ENCODE measurements at regions not wholly inside any gene's neighbourhood (a gene's known extent, or its start where the extent isn't known, plus 50 kb on each side); places are given as distances from the start of the nearest gene placed in this dataset.

DNA sequence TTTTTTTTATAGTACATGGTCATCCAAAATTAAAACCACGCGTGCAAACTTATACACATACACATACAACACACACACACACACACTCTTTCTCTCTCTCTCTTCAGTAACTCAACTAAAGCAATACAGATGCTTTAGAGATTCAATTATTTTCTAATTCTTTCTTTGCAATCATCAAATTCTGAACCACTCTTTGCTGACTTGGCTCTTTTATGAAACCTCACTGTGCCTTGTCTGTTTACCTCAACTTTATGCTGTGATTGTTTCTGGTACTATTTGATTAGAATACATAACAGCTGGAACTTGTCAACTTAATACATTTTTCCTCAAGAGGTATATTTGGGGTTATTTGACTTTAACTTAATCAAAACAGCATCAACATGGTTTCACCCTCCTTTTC lies 1309.7 kb downstream of the ROBO2 start:
- TF ChIP-seq, protein P1, sequence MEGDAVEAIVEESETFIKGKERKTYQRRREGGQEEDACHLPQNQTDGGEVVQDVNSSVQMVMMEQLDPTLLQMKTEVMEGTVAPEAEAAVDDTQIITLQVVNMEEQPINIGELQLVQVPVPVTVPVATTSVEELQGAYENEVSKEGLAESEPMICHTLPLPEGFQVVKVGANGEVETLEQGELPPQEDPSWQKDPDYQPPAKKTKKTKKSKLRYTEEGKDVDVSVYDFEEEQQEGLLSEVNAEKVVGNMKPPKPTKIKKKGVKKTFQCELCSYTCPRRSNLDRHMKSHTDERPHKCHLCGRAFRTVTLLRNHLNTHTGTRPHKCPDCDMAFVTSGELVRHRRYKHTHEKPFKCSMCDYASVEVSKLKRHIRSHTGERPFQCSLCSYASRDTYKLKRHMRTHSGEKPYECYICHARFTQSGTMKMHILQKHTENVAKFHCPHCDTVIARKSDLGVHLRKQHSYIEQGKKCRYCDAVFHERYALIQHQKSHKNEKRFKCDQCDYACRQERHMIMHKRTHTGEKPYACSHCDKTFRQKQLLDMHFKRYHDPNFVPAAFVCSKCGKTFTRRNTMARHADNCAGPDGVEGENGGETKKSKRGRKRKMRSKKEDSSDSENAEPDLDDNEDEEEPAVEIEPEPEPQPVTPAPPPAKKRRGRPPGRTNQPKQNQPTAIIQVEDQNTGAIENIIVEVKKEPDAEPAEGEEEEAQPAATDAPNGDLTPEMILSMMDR (IDR thresholded peaks at IDR 0.05; ENCODE audit: low read depth, low read length, missing control alignments): no peak
- no peak overlapping the region for H3K4me3 ChIP-seq (ENCODE audit: low read depth, low read length)
- DNase-seq (ENCODE audit: low read depth): no peak

DNA sequence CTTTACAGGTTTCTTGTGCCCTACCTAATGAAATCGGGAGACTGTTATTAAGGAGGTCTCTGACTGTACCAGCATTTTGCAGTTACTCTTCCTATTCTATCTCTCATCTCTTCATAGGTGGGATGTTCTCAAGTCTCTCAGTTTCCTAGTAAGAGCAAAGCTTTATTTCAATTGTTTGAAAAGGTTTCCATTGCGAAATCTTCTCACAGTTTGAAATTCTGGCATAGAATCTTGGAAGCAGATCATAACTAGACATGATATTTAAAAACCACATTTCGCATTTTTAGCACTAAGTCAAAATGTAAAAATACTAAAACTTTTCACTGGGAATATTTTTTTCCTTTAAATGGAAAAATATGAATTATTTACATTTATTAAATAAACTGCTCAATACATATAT lies 1311.4 kb downstream of the ROBO2 start:
- no peak for DNase-seq (ENCODE audit: low read depth)
- H3K4me3 ChIP-seq (ENCODE audit: low read depth, low read length): no peak overlapping the region
- TF ChIP-seq, protein P1 (IDR thresholded peaks at IDR 0.05; ENCODE audit: low read depth, low read length, missing control alignments): no peak

DNA sequence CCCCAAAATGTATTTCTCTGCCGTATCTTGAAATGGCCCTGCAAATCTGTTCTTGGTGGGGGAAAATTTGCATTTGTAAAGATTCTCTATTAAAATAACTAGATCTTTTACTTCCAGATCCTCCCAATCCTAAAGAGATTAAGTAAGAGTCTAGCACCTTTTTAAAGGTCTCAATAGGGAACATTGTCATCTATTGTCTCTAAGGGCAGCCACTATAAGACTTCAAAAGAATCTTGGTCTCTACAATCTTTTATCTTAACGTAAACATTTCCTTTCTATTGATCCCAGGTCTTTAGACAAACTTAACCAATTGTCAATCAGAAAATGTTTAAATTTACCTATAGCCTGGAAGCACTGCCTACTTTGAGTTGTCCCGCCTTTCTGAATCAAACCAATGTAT lies 1313.3 kb downstream of the ROBO2 start:
- no peak overlapping the region for H3K4me3 ChIP-seq (ENCODE audit: low read depth, low read length)
- no peak for DNase-seq (ENCODE audit: low read depth)
- TF ChIP-seq, protein P1 (IDR thresholded peaks at IDR 0.05; ENCODE audit: low read depth, low read length, missing control alignments): no peak

DNA sequence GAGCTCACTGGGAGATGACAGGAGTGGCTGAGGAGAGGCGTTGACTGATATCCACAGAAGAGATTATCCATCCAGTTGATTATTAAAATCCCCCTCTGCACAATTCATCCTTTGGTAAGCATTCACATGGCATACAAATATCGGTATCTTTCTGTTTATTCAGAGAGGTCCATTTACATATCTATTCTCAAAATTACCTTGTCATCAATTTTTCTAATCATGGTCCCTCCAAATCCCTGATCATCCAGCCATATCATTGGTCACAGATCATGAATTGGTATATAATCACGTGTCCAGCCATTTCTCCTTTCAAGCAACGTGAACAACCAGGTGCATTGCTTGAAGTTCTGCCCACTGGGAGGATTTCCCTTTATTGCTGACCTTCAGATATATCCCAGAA lies 1321.0 kb downstream of the ROBO2 start:
- H3K4me3 ChIP-seq (ENCODE audit: low read depth, low read length): no peak overlapping the region
- no peak for DNase-seq (ENCODE audit: low read depth)
- TF ChIP-seq, protein P1 (IDR thresholded peaks at IDR 0.05; ENCODE audit: low read depth, low read length, missing control alignments): no peak

DNA sequence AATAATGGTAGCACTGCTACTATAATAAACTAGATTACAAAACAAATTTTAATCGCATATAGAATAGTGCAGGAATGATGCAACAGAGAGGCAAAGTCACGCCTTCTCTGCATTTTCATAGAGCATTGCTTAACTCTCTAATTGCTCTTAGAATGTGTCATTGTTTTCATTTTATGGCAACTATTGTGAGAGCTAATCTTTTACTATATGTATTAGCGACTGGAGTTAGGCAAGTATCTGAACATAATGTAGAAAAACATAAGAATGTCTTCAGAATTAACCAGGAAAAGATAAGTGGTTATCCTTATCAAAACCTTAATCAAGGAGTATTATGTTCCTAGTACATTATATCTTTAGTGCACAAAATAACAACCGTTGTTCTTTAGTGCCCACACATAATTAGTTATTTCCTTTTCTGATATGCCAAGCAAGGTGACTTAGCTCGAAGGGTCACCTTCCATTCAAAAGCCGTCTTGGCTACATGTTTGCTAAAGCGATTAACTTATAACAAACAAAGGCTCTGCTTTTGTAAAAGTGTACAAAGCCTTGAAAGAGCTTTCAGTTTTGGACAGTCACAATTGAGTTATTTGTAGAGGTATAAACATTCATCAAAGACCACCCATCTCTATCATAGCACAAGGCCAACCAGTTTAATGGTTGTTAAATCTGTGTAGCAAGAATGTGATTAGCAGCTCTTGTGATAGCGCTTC lies 1328.9 kb downstream of the ROBO2 start:
- DNase-seq (ENCODE audit: low read depth): no peak
- TF ChIP-seq, protein P1 (IDR thresholded peaks at IDR 0.05; ENCODE audit: low read depth, low read length, missing control alignments): no peak

DNA sequence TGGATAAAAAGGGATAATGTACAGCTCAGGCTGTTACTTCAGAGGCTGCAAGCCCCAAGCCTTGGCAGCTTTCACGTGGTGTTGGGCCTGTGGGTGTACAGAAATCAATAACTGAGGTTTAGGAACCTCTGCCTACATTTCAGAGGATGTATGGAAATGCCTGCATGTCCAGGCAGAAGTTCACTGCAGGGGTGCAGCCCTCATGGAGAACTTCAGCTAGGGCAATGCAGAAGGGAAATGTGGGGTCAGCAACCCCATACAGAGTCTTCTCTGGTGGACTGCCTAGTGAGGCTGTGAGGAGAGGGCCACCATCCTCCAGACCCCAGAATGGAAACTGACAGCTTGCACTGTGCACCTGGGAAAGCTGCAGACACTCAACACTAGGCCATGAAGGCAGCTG lies 1350.3 kb downstream of the ROBO2 start:
- TF ChIP-seq, protein P1 (IDR thresholded peaks at IDR 0.05; ENCODE audit: low read depth, low read length, missing control alignments): no peak
- H3K4me3 ChIP-seq (ENCODE audit: low read depth, low read length): no peak overlapping the region
- no peak for DNase-seq (ENCODE audit: low read depth)

More for the DNA sequence above, 1328.9 kb downstream of the ROBO2 start:
- no peak overlapping the region for H3K4me3 ChIP-seq (ENCODE audit: low read depth, low read length)

DNA sequence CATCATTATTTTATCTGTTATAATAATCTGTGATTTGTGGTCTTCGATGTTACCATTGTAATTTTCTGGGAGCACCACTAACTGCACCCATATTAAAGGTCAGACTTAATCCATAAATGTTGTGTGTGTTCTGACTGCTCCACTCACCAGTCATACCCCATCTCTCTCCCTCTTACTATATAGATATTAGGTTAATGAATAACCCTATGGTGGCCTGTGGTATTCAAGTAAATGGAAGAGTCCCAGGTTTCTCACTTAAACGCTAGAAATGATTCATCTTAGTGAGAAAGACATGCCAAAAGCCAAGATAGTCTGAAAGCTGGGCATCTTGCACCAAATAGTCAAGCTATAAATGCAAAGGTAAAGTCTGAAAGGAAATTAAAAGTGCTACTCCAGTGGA lies 1358.5 kb downstream of the ROBO2 start:
- TF ChIP-seq, protein P1 (IDR thresholded peaks at IDR 0.05; ENCODE audit: low read depth, low read length, missing control alignments): no peak

More for the DNA sequence above, 1358.5 kb downstream of the ROBO2 start:
- no peak overlapping the region for H3K4me3 ChIP-seq (ENCODE audit: low read depth, low read length)
- no peak for DNase-seq (ENCODE audit: low read depth)

Data from GM12864 (cell line).